Hepatocyte (in vitro differentiated cells): ENCODE measurements at regions not wholly inside any gene's neighbourhood (a gene's known extent, or its start where the extent isn't known, plus 50 kb on each side); places are given as distances from the start of the nearest gene placed in this dataset.

Experiments used
- DNase-seq: peaks from one replicate; pipeline ENCODE4 v3.0.0-alpha.2; 2016; ENCODE audit warnings: low spot score
- H2AFZ ChIP-seq: fragments of 200-600 bp; sonication (generic); 2 replicates; pipeline ENCODE4 v1.6.0; 2016; ENCODE audit warnings: antibody characterized with exemption, mild to moderate bottlenecking
- H3K27ac ChIP-seq: fragments of 200-600 bp; sonication (generic); 2 replicates; pipeline ENCODE4 v1.5.1; 2016; ENCODE audit warnings: mild to moderate bottlenecking
- H3K27me3 ChIP-seq: fragments of 200-600 bp; sonication (generic); 2 replicates; pipeline ENCODE4 v1.6.1; 2016
- H3K36me3 ChIP-seq: fragments of 200-600 bp; sonication (generic); replicated peaks from 2 replicates; pipeline ENCODE4 v1.5.1; 2016; ENCODE audit warnings: low read depth; ENCODE audit not compliant: insufficient read depth
- H3K4me1 ChIP-seq: fragments of 200-600 bp; sonication (generic); 2 replicates; pipeline ENCODE4 v1.5.1; 2016; ENCODE audit warnings: mild to moderate bottlenecking, moderate library complexity; ENCODE audit not compliant: insufficient read depth
- H3K4me2 ChIP-seq: fragments of 200-600 bp; sonication (generic); 2 replicates; pipeline ENCODE4 v1.6.0; 2016
- H3K4me3 ChIP-seq: fragments of 200-600 bp; sonication (generic); 2 replicates; pipeline ENCODE4 v1.5.1; 2016; ENCODE audit warnings: mild to moderate bottlenecking
- H3K79me2 ChIP-seq: fragments of 200-600 bp; sonication (generic); 2 replicates; pipeline ENCODE4 v1.6.0; 2017; ENCODE audit warnings: mild to moderate bottlenecking
- H3K9me2 ChIP-seq: fragments of 200-600 bp; sonication (generic); replicated peaks from 2 replicates; pipeline ENCODE4 v1.6.0; 2017; ENCODE audit warnings: mild to moderate bottlenecking; ENCODE audit not compliant: insufficient read depth
- H3K9me3 ChIP-seq: fragments of 200-600 bp; sonication (generic); 2 replicates; pipeline ENCODE4 v1.5.1; 2016; ENCODE audit warnings: low read depth, mild to moderate bottlenecking
- H4K20me1 ChIP-seq: fragments of 200-600 bp; sonication (generic); 2 replicates; pipeline ENCODE4 v1.6.0; 2016; ENCODE audit warnings: mild to moderate bottlenecking; ENCODE audit not compliant: insufficient read depth, poor library complexity, severe bottlenecking
- EZH2 ChIP-seq: fragments of 200-600 bp; sonication (generic); IDR thresholded peaks from 2 replicates; pipeline ENCODE4 v1.6.1; 2016; ENCODE audit warnings: antibody characterized with exemption, mild to moderate bottlenecking, borderline replicate concordance
- EZH2phosphoT487 ChIP-seq: fragments of 200-600 bp; sonication (generic); IDR thresholded peaks from one replicate; pipeline ENCODE4 v1.6.1; 2018; ENCODE audit warnings: antibody characterized with exemption, mild to moderate bottlenecking, low read depth, moderate library complexity; ENCODE audit not compliant: unreplicated experiment, severe bottlenecking
- WGBS: methylation state at CpG from one replicate; pipeline ENCODE4 v1.1.6; 2016; ENCODE audit warnings: low lambda C conversion rate; ENCODE audit errors: missing lambda C conversion rate; 5-methylcytosine and 5-hydroxymethylcytosine counted together
- TF ChIP-seq, protein P1 (sequence below): fragments of 200-600 bp; sonication (generic); IDR thresholded peaks from 2 replicates; pipeline ENCODE4 v1.5.1; 2016; ENCODE audit warnings: antibody characterized with exemption, mild to moderate bottlenecking; ENCODE audit not compliant: poor library complexity

DNA sequence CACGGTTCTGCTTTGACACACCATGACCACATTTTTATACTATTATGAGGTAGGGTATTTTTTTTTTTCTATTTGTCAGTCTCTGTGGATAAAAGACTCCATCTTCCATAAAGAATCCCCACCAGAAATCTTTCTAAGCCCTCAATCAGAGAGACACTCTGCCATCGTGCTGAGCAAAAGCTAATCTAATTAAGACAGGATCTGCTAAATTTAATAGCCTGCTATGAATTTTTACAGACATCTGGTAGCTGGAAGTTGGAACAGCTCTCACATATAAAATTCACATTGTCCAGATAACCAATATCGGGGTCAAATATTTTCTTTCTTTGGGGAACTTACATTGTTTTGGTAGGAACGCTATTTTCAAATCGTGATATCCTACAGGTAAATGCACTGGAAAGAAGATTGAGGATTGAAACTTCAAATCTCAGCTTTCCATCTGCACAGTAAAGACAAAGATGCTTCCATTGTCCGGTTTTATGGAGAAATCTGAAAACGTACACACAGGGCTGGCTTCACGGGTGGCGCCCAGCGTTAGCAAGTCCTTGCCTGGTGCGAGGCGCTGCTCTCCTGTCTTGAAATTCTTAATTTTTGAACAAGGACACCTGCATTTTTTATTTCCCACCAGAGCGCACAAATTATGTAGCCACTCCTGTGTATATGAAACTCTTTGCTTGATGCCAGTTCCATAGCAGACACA is 573.8 kb upstream of the NOX3 start:
- TF ChIP-seq EZH2phosphoT487 (no peak), EZH2 (no peak)
- TF ChIP-seq, protein P1, sequence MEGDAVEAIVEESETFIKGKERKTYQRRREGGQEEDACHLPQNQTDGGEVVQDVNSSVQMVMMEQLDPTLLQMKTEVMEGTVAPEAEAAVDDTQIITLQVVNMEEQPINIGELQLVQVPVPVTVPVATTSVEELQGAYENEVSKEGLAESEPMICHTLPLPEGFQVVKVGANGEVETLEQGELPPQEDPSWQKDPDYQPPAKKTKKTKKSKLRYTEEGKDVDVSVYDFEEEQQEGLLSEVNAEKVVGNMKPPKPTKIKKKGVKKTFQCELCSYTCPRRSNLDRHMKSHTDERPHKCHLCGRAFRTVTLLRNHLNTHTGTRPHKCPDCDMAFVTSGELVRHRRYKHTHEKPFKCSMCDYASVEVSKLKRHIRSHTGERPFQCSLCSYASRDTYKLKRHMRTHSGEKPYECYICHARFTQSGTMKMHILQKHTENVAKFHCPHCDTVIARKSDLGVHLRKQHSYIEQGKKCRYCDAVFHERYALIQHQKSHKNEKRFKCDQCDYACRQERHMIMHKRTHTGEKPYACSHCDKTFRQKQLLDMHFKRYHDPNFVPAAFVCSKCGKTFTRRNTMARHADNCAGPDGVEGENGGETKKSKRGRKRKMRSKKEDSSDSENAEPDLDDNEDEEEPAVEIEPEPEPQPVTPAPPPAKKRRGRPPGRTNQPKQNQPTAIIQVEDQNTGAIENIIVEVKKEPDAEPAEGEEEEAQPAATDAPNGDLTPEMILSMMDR: no peak
- H3K36me3 ChIP-seq: no peaks in the 10 kb centered on the region
- H3K4me3 ChIP-seq: no peak overlapping the region
- H3K4me1 ChIP-seq: no peaks in the 10 kb centered on the region
- H3K27me3 ChIP-seq: no peaks in the 10 kb centered on the region
- WGBS: 87% methylated on average over 13 of the region's 13 CpGs
- H2AFZ ChIP-seq: no peak overlapping the region
- H3K9me2 ChIP-seq: no peaks in the 10 kb centered on the region
- H3K9me3 ChIP-seq: no peaks in the 10 kb centered on the region
- H3K27ac ChIP-seq: no peak overlapping the region
- H3K4me2 ChIP-seq: no peak overlapping the region
- H3K79me2 ChIP-seq: no peaks in the 10 kb centered on the region
- H4K20me1 ChIP-seq: no peaks in the 10 kb centered on the region
- no peak for DNase-seq

DNA sequence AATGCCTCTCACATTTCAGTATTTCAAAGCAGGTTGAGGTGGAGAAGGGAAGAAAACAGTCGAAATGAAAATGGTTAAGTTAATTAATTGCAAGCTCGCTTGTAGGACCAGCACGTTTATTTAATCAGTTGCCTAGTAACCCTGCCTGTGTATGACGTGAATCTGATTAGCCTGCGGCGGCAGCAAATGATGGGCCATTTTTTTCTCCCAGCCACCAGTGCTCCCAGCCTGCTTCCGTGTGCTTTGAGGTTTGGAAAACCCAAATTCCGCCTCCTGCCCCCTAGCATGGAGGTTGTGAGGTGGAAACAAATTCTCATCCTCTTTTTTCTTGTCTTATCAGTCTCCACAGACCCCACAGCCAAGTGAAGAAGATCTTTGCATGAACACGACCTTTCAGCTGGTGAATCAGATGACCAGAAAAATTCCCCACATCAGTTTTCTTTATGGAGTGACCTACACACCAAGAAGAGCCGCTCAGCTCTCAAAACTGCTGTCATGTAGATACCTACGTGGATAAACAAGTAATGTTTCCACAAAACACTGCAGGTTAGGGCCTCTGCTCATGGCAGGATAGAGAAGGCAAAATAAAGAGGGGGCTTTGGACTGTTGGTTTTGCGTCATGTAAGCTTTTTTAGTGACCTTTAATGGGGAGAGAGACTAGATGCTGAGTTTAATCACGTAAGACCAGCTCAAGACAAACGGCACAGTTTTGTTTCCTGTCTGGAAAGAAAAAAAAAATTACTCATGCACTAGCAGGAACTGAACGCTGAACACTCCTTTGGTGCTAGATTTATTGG is 572.9 kb upstream of the NOX3 start:
- no peaks in the 10 kb centered on the region for H3K27me3 ChIP-seq
- TF ChIP-seq EZH2phosphoT487: no peak
- TF ChIP-seq EZH2: no peak
- TF ChIP-seq, protein P1: no peak
- no peak overlapping the region for H3K27ac ChIP-seq
- H3K9me3 ChIP-seq: no peaks in the 10 kb centered on the region
- H3K79me2 ChIP-seq: no peaks in the 10 kb centered on the region
- DNase-seq: no peak
- no peaks in the 10 kb centered on the region for H3K36me3 ChIP-seq
- H3K4me3 ChIP-seq: no peak overlapping the region
- H2AFZ ChIP-seq: no peak overlapping the region
- no peaks in the 10 kb centered on the region for H3K9me2 ChIP-seq
- 73% methylated on average over 15 of the region's 15 CpGs for whole genome bisulfite sequencing
- H3K4me2 ChIP-seq: no peak overlapping the region
- H4K20me1 ChIP-seq: no peaks in the 10 kb centered on the region
- no peaks in the 10 kb centered on the region for H3K4me1 ChIP-seq

DNA sequence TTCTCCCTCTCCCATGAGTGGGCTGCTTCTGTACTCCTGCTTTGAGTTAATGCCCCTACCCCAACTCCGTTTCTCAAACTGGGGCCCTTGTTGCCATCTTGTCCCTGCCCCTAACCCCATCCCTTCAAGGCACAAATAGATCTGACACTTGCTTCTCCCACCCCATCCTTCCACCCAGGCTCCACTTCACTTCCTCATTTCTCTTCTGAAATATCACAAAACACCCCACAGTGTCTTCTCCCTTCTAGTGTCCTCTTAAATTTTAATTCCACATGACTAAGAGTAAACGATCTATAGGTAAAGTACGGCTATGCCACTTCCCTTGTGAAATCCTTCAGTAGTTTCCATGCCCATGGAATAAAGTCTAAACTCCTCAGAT is 571.6 kb upstream of the NOX3 start:
- Histone ChIP-seq H3K9me2 (no peaks in the 10 kb centered on the region), H3K27me3 (no peaks in the 10 kb centered on the region), H3K4me2 (no peak overlapping the region), H3K27ac (no peak overlapping the region), H2AFZ (no peak overlapping the region), H3K4me3 (no peak overlapping the region), H4K20me1 (no peaks in the 10 kb centered on the region), H3K4me1 (no peaks in the 10 kb centered on the region), H3K79me2 (no peaks in the 10 kb centered on the region), H3K9me3 (no peaks in the 10 kb centered on the region), H3K36me3 (no peaks in the 10 kb centered on the region)
- DNase-seq: no peak
- TF ChIP-seq EZH2 (no peak), EZH2phosphoT487 (no peak)
- TF ChIP-seq, protein P1: no peak
- 95% methylated on average over 3 of the region's 3 CpGs for WGBS
